ENCODE measurements at regions not wholly inside any gene's neighbourhood (a gene's known extent, or its start where the extent isn't known, plus 50 kb on each side); places are given as distances from the start of the nearest gene placed in this dataset.

GRCh38 chr10:128896963-128897362 lies 570.1 kb upstream of the MGMT start (continued):
- no peak for TF ChIP-seq REST (IDR thresholded peaks at IDR 0.05)

GRCh38 chr10:128897401-128898129 lies 569.5 kb upstream of the MGMT start:
- 76% methylated on average over 12 of the region's 12 CpGs for WGBS
- H3K4me1 ChIP-seq (ENCODE audit: control insufficient read depth in 4 of 4, insufficient read depth in 4 of 4, low read length in 3 of 4): no peaks in the 10 kb centered on the region
- no peak overlapping the region for H3K9ac ChIP-seq (ENCODE audit: low read depth in 1 of 2, low read length in 2 of 2)
- no peak overlapping the region for H3K27ac ChIP-seq (ENCODE audit: low read depth in 1 of 2, low read length in 2 of 2)
- H3K27me3 ChIP-seq (ENCODE audit: control insufficient read depth in 4 of 4, insufficient read depth in 4 of 4, low read length in 3 of 4): peaks cover 0 to 12% (median 2%) of the 10 kb centered on the region in 4 donors
- H3K9me3 ChIP-seq (ENCODE audit: control insufficient read depth in 4 of 4, low read length in 3 of 4): no peaks in the 10 kb centered on the region
- no peaks in the 10 kb centered on the region for H3K36me3 ChIP-seq (ENCODE audit: control insufficient read depth in 4 of 4, insufficient read depth in 3 of 4, low read depth in 1 of 4, low read length in 3 of 4)
- TF ChIP-seq RXRA (IDR thresholded peaks at IDR 0.05) (no peak), ATF3 (IDR thresholded peaks at IDR 0.05) (no peak), NR2F2 (IDR thresholded peaks at IDR 0.05) (no peak), HNF4A (conservative IDR thresholded peaks at IDR 0.05) (no peak), HNF4G (IDR thresholded peaks at IDR 0.05) (no peak), MAX (IDR thresholded peaks at IDR 0.05) (no peak), REST (IDR thresholded peaks at IDR 0.05) (no peak), YY1 (IDR thresholded peaks at IDR 0.05) (no peak)
- no peak for DNase-seq (ENCODE audit: low spot score)
- H3K4me3 ChIP-seq (ENCODE audit: low read depth in 1 of 3, low read length in 3 of 3): no peak overlapping the region

- WGBS: 66% methylated on average over 10 of the region's 10 CpGs
- Histone ChIP-seq H3K4me1 (ENCODE audit: control insufficient read depth in 4 of 4, insufficient read depth in 4 of 4, low read length in 3 of 4) (no peaks in the 10 kb centered on the region), H3K27ac (ENCODE audit: low read depth in 1 of 2, low read length in 2 of 2) (no peak overlapping the region), H3K36me3 (ENCODE audit: control insufficient read depth in 4 of 4, insufficient read depth in 3 of 4, low read depth in 1 of 4, low read length in 3 of 4) (no peaks in the 10 kb centered on the region), H3K27me3 (ENCODE audit: control insufficient read depth in 4 of 4, insufficient read depth in 4 of 4, low read length in 3 of 4) (peaks cover 0 to 12% (median 4%) of the 10 kb centered on the region in 4 donors), H3K9me3 (ENCODE audit: control insufficient read depth in 4 of 4, low read length in 3 of 4) (no peaks in the 10 kb centered on the region), H3K9ac (ENCODE audit: low read depth in 1 of 2, low read length in 2 of 2) (no peak overlapping the region), H3K4me3 (ENCODE audit: low read depth in 1 of 3, low read length in 3 of 3) (no peak overlapping the region)
- DNase-seq (ENCODE audit: low spot score): no peak
- no peak for TF ChIP-seq YY1 (IDR thresholded peaks at IDR 0.05)
- no peak for TF ChIP-seq TAF1 (conservative IDR thresholded peaks at IDR 0.05)
- no peak for TF ChIP-seq GABPA (IDR thresholded peaks at IDR 0.05 in 1 of 2, conservative IDR thresholded peaks at IDR 0.05 in 1 of 2)
- no peak for TF ChIP-seq ZBTB33 (IDR thresholded peaks at IDR 0.05)
- TF ChIP-seq FOXA1 (IDR thresholded peaks at IDR 0.05): no peak
- no peak for TF ChIP-seq EGR1 (IDR thresholded peaks at IDR 0.05; ENCODE audit: low read depth in 2 of 2)
- TF ChIP-seq JUND (IDR thresholded peaks at IDR 0.05): no peak
- TF ChIP-seq FOXA2 (IDR thresholded peaks at IDR 0.05): no peak
- no peak for TF ChIP-seq HNF4G (IDR thresholded peaks at IDR 0.05)
- TF ChIP-seq SP1 (IDR thresholded peaks at IDR 0.05): no peak
- no peak for TF ChIP-seq CTCF (IDR thresholded peaks at IDR 0.05; ENCODE audit: low read depth, low read length, missing input control)
- TF ChIP-seq RXRA (IDR thresholded peaks at IDR 0.05): no peak
Measured at GRCh38 chr10:128898133-128898915, 568.7 kb upstream of the MGMT start.

All from liver (tissue), 8 donors.